AG04449 (cell line): ENCODE measurements at regions not wholly inside any gene's neighbourhood (a gene's known extent, or its start where the extent isn't known, plus 50 kb on each side); places are given as distances from the start of the nearest gene placed in this dataset.
"Not testable (repeated sequence)": the region's sequence is repeated elsewhere in the genome, so short reads cannot be mapped to it uniquely, and the experiment has no call there.

ENCODE experiments used
- CTCF ChIA-PET: fragments of 350-600 bp; formaldehyde crosslinking; extraction: SDS; loops from one replicate; lab custom pipeline; 2021; ENCODE audit warnings: antibody characterized with exemption; lab: Yijun Ruan, JAX
- POLR2A ChIA-PET: fragments of 400-600, 350-600 bp; formaldehyde crosslinking; extraction: SDS; loops from one replicate; lab custom pipeline; 2020; ENCODE audit warnings: antibody characterized with exemption, inconsistent platforms; lab: Yijun Ruan, JAX
- DNase-seq: peaks from one replicate; pipeline ENCODE4 v3.0.0-alpha.2; 2010; ENCODE audit warnings: low read depth, low spot score
- H3K4me3 ChIP-seq: 2 replicates; pipeline ENCODE4 v1.5.1; 2011; ENCODE audit warnings: low read depth, mild to moderate bottlenecking, control low read depth, low read length

DNA sequence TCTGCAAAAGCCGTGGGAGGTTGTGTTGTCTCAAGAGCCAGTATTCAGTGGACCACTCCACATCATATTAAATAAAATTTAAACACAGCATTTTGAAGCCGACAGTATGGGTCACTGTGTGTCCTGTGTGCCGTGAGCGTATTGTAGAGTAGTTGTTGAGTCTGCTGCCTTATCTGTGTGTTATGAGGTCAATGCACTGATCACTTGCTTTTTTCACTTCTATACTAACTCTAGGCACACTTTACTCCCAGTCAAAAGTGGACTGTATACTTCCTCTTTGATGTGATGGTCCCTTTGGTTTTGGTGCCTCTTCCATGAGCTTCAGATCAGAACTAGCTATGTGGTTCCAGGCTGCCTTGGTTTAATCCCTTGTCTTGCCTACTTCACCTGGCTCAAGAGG lies 84.3 kb downstream of the PPIAL4A start:
- CTCF ChIA-PET, POLR2A ChIA-PET, H3K4me3 ChIP-seq, DNase-seq: not testable (repeated sequence)

- DNase-seq, POLR2A ChIA-PET, CTCF ChIA-PET, H3K4me3 ChIP-seq: not testable (repeated sequence)
Observed at GRCh38 chr1:120977279-120977678, 87.7 kb downstream of the PPIAL4A start.

DNA sequence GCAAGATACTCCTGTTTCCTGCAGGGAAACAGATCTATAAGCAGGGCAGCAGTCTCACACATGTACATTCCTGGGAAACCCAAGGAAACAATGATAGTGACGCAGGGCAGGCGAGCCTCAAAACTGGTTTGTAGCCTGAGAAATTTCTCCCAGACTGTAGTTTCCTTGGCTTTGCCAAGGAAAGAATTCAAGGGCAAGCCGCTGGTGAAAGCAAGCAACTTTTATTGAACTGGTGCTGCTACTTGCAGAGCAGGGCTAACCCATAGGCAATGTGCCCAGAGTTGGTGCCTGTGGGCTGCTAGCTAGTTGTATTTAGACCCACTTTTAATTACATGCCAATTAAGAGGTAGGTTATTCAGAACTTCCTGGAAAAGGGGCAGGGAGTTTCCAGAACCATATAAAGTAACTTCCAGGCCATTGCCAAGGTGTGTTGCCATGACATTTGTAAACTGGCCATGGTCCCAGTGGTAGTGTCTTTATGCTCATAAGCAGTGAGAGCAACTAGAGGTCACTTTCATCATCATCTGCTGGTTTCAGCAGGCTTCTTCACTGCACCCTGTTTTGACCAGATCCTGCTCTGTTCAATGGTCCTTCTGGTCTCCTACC lies 92.0 kb downstream of the PPIAL4A start:
- POLR2A ChIA-PET, result not testable (repeated sequence)

GRCh38 chr1:120994614-120995013 lies 105.0 kb downstream of the PPIAL4A start:
- H3K4me3 ChIP-seq, POLR2A ChIA-PET, DNase-seq, CTCF ChIA-PET: not testable (repeated sequence)

More for the DNA sequence above, 92.0 kb downstream of the PPIAL4A start:
- CTCF ChIA-PET, DNase-seq, H3K4me3 ChIP-seq: not testable (repeated sequence)

GRCh38 chr1:120995025-120995424 lies 105.5 kb downstream of the PPIAL4A start:
- DNase-seq, H3K4me3 ChIP-seq, POLR2A ChIA-PET, CTCF ChIA-PET: not testable (repeated sequence)

- POLR2A ChIA-PET, H3K4me3 ChIP-seq, CTCF ChIA-PET, DNase-seq: not testable (repeated sequence)
Observed at GRCh38 chr1:121001090-121001726, 111.6 kb downstream of the PPIAL4A start.

- POLR2A ChIA-PET, CTCF ChIA-PET, H3K4me3 ChIP-seq, DNase-seq: not testable (repeated sequence)
Observed at GRCh38 chr1:121003230-121003629, 113.7 kb downstream of the PPIAL4A start.

- POLR2A ChIA-PET, DNase-seq, CTCF ChIA-PET, H3K4me3 ChIP-seq: not testable (repeated sequence)
Observed at GRCh38 chr1:121006826-121007225, 117.3 kb downstream of the PPIAL4A start.

DNA sequence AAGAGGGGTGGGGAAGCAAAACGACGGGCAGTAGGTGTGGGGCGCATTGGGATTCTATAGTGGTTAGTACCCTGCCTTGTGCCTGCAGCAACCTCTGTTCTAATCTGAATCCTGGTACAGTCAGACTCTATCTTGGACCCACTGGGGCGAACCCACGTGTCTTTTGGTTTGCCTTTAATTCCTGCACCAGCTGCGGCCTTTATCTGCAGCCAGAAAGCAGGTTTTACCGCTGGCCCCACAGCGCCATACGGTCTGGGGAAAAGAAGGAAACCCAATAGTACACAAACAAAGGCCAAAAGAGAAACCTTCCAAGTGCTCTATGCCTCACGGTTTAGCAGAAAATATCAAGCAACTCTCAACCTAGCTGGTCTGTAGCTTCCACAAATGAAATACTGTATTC lies 118.2 kb downstream of the PPIAL4A start:
- POLR2A ChIA-PET, CTCF ChIA-PET, DNase-seq, H3K4me3 ChIP-seq: not testable (repeated sequence)

GRCh38 chr1:121008512-121009215 lies 119.1 kb downstream of the PPIAL4A start:
- POLR2A ChIA-PET, H3K4me3 ChIP-seq, CTCF ChIA-PET, DNase-seq: not testable (repeated sequence)

DNA sequence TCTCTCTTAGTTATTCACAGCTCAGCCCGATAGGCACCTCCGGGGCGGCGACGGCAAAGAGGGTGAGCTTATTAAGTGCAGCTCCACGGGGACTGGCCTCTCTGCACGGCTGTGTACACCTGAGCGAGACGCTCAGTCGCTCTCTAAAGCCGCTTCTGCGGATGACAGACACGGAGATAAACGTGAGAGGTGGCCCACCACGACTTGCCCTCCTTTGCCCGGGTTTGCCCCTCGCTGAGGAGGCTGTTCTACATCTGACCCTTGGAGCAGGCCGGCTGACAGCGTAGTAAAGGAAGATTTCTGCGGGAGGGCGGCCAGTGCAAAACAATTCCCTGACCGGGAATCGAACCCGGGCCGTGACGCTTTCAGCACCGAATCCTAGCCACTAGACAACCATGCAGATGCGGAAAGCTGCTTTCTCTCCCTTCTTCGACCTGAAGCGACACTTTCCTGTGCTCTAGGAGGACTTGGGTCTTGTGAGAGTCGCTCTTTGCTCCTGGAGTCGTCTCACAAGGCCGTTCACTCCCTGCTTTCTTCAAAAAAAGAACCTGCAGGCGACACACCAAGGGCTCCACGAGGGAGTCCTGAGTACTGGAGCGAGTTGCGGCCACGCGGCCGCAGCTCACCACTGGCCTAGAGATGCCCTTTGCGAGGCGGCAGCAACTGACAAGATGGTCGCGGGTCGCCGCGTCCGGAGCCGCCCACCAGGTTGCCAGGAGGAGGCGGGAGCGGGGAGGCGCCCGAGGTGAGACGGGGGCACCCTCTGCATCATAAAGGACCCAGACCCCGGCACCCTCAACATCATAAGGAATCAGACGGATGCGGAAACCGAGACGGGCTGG lies 119.9 kb downstream of the PPIAL4A start:
- H3K4me3 ChIP-seq, POLR2A ChIA-PET, DNase-seq, CTCF ChIA-PET: not testable (repeated sequence)

GRCh38 chr1:121010141-121010540 lies 120.6 kb downstream of the PPIAL4A start:
- CTCF ChIA-PET, H3K4me3 ChIP-seq, POLR2A ChIA-PET: not testable (repeated sequence)

GRCh38 chr1:121013181-121013580 lies 123.6 kb downstream of the PPIAL4A start:
- CTCF ChIA-PET, H3K4me3 ChIP-seq, DNase-seq, POLR2A ChIA-PET: not testable (repeated sequence)

More at GRCh38 chr1:121010141-121010540, 120.6 kb downstream of the PPIAL4A start:
- not testable (repeated sequence) for DNase-seq

DNA sequence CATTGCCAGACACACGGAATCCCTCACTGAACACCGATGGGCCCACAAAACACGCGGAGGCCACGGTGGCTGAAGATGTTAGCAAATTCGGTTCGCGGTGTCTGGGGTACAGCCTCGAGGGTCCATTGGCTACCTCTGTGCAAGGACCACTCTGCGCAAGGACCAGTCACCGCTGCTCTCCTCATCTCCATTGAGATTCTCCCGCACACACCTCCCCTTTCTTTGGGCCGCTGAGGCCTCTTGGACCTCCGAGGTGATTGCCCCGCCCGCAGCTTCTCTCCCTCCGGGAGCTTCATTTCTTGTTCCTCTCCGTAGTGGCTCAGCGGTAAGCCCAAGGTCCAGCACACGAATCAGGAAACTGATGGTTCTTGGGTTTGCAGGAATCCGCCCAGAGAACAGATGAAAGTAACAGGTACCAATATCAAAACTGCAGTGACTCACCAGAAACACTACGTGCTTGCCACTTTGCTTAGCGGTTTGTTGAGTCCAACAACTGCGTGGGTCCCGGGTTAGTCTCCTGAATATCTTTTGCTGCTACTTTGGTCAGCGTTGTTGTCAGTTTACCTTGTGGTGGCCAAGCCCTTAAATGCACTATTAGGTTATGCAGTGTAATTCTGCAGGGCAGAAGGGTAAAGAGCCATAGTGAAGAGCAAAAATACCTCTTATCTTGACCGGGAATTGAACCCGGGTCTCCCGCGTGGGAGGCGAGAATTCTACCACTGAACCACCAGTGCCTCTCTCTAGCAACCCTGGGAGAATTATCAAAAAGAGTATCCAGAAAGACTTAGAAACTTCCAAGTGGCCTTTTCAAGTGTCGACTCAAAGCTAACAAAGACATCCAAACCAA lies 126.8 kb downstream of the PPIAL4A start:
- CTCF ChIA-PET, H3K4me3 ChIP-seq, POLR2A ChIA-PET, DNase-seq: not testable (repeated sequence)

- CTCF ChIA-PET, H3K4me3 ChIP-seq, POLR2A ChIA-PET, DNase-seq: not testable (repeated sequence)
Observed at GRCh38 chr1:121019715-121020349, 130.3 kb downstream of the PPIAL4A start.
